PC-9 (cell line): ENCODE measurements at regions not wholly inside any gene's neighbourhood (a gene's known extent, or its start where the extent isn't known, plus 50 kb on each side); places are given as distances from the start of the nearest gene placed in this dataset.

Experiments
- BruUV-seq: library from RNA; stranded (reverse); fragments of 400-500 nt; replicated peaks from 2 replicates; lab custom pipeline; 2021; lab: Mats Ljungman, UMichigan
- CTCF ChIA-PET: fragments of 300-600 bp; sonication (Branson Sonifier 250); formaldehyde crosslinking; loops from one replicate; lab custom pipeline; 2022; ENCODE audit warnings: antibody characterized with exemption; lab: Charles Lee
- POLR2A ChIA-PET: fragments of 300-600 bp; sonication (Branson Sonifier 250); formaldehyde crosslinking; loops from one replicate; lab custom pipeline; 2022; ENCODE audit warnings: antibody characterized with exemption; ENCODE audit not compliant: unreplicated experiment; lab: Charles Lee
- DNase-seq, 2 experiments: peaks; one replicate each; pipeline versions ENCODE4 v3.0.0 to v3.0.0-alpha.2; 2015 to 2022; ENCODE audit warnings: mixed read lengths in 1 of 2
- H2AFZ ChIP-seq: fragments of 200-600 bp; sonication (generic); 2 replicates; pipeline ENCODE4 v1.8.1; 2017; ENCODE audit warnings: antibody characterized with exemption
- H3F3A ChIP-seq: fragments of 200-600 bp; sonication (generic); 2 replicates; pipeline ENCODE4 v1.8.1; 2017; ENCODE audit warnings: antibody characterized with exemption, mild to moderate bottlenecking, low read depth; ENCODE audit not compliant: insufficient read depth
- H3K27ac ChIP-seq: fragments of 200-600 bp; sonication (generic); 2 replicates; pipeline ENCODE4 v1.6.1; 2016; ENCODE audit warnings: mixed run types
- H3K27me3 ChIP-seq: fragments of 200-600 bp; sonication (generic); 2 replicates; pipeline ENCODE4 v1.6.1; 2016; ENCODE audit warnings: low read depth, mixed run types; ENCODE audit not compliant: insufficient read depth
- H3K36me3 ChIP-seq: fragments of 200-600 bp; sonication (generic); 2 replicates; pipeline ENCODE4 v1.6.1; 2016; ENCODE audit warnings: low read depth, mixed run types
- H3K4me1 ChIP-seq: fragments of 200-600 bp; sonication (generic); replicated peaks from 2 replicates; pipeline ENCODE4 v1.6.1; 2016; ENCODE audit warnings: mixed run types; ENCODE audit not compliant: insufficient read depth
- H3K4me2 ChIP-seq: fragments of 200-600 bp; sonication (generic); 2 replicates; pipeline ENCODE4 v1.6.1; 2017; ENCODE audit warnings: mixed run types
- H3K4me3 ChIP-seq: fragments of 200-600 bp; sonication (generic); 2 replicates; pipeline ENCODE4 v1.6.1; 2016; ENCODE audit warnings: mixed run types
- H3K79me2 ChIP-seq: fragments of 200-600 bp; sonication (generic); 2 replicates; pipeline ENCODE4 v1.6.1; 2017; ENCODE audit warnings: low read depth, mixed run types
- H3K9me2 ChIP-seq: fragments of 200-600 bp; sonication (generic); 2 replicates; pipeline ENCODE4 v1.8.1; 2017; ENCODE audit warnings: mild to moderate bottlenecking; ENCODE audit not compliant: insufficient read depth
- H3K9me3 ChIP-seq: fragments of 200-600 bp; sonication (generic); 2 replicates; pipeline ENCODE4 v1.8.1; 2016; ENCODE audit warnings: low read depth; ENCODE audit not compliant: insufficient read depth
- H4K20me1 ChIP-seq: fragments of 200-600 bp; sonication (generic); 2 replicates; pipeline ENCODE4 v1.8.1; 2017; ENCODE audit not compliant: insufficient read depth
- EZH2 ChIP-seq: fragments of 200-600 bp; sonication (generic); IDR thresholded peaks from 2 replicates; pipeline ENCODE4 v1.8.0; 2017; ENCODE audit warnings: antibody characterized with exemption, low read depth
- intact Hi-C: fragments of 100-400 bp; cut with micrococcal nuclease; formaldehyde crosslinking; loops from one replicate; pipeline ENCODE4 v1.10.0; 2022; ENCODE audit not compliant: unreplicated experiment
- TF ChIP-seq, protein P1 (sequence below): fragments of 200-600 bp; sonication (generic); conservative IDR thresholded peaks from 2 replicates; pipeline ENCODE4 v1.6.1; 2017; ENCODE audit warnings: mixed run types, antibody characterized with exemption, mild to moderate bottlenecking, moderate library complexity

DNA sequence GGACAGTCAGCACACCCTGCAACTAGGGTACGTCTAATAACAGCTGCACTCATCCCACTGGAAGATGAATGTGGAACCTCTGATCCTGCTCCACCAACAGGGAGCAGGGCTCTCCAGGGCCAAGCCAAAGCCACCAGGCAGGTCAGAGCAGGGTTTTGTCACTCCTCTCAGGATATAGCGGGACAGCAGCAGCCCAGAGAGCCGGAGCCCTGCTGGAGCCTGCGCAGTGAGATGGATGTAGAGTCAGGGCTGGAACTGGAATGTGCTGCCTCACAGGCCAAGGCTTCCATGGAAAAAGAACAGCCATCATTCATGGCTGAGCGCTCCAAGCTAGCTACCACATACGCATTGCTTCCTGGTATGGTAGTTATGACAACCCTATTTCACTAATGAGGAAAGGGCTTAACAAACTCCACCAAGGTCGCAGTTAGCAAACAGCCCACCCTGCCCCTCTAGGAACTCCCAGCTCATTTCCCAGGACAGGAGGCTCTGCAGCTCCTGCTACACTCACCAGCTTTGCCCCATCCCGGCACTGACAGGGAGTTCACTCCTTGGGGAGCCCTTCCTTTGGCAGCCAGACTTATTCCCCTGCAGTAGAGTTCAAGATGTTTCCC is 85.2 kb downstream of the HS1BP3 start:
- Histone ChIP-seq H3K4me3 (no peak overlapping the region), H2AFZ (no peak overlapping the region), H3K27me3 (no peaks in the 10 kb centered on the region), H3K9me3 (no peaks in the 10 kb centered on the region), H4K20me1 (no peaks in the 10 kb centered on the region), H3K9me2 (no peaks in the 10 kb centered on the region), H3K36me3 (no peaks in the 10 kb centered on the region), H3F3A (peaks cover 10% of the 10 kb centered on the region; the same call in 1 of the 2 replicates), H3K4me1 (peaks cover 25% of the 10 kb centered on the region), H3K79me2 (no peaks in the 10 kb centered on the region), H3K4me2 (no peak overlapping the region), H3K27ac (no peak overlapping the region)
- no TSS peak for BruUV-seq
- TF ChIP-seq, protein P1, sequence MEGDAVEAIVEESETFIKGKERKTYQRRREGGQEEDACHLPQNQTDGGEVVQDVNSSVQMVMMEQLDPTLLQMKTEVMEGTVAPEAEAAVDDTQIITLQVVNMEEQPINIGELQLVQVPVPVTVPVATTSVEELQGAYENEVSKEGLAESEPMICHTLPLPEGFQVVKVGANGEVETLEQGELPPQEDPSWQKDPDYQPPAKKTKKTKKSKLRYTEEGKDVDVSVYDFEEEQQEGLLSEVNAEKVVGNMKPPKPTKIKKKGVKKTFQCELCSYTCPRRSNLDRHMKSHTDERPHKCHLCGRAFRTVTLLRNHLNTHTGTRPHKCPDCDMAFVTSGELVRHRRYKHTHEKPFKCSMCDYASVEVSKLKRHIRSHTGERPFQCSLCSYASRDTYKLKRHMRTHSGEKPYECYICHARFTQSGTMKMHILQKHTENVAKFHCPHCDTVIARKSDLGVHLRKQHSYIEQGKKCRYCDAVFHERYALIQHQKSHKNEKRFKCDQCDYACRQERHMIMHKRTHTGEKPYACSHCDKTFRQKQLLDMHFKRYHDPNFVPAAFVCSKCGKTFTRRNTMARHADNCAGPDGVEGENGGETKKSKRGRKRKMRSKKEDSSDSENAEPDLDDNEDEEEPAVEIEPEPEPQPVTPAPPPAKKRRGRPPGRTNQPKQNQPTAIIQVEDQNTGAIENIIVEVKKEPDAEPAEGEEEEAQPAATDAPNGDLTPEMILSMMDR = no peak
- no peak for TF ChIP-seq EZH2
- POLR2A ChIA-PET = no interaction called here
- intact Hi-C loops = no loop called here
- DNase-seq = peak in 1 of 2 experiments; percentile 25
- CTCF ChIA-PET = interaction anchor here (0.7 kb wide), 1 partner anchor 49 kb away, joined by 3 read pairs; no protein-coding TSS in a partner anchor

GRCh38 chr2:20566331-20566730 is 84.6 kb downstream of the HS1BP3 start:
- Histone ChIP-seq H3K9me2 (no peaks in the 10 kb centered on the region), H3K36me3 (no peaks in the 10 kb centered on the region), H3K9me3 (no peaks in the 10 kb centered on the region), H3F3A (peaks cover 10% of the 10 kb centered on the region; the same call in 1 of the 2 replicates), H3K4me3 (no peak overlapping the region), H3K4me2 (no peak overlapping the region), H4K20me1 (no peaks in the 10 kb centered on the region), H3K27me3 (no peaks in the 10 kb centered on the region), H2AFZ (no peak overlapping the region), H3K4me1 (peaks cover 25% of the 10 kb centered on the region), H3K27ac (no peak overlapping the region), H3K79me2 (no peaks in the 10 kb centered on the region)
- CTCF ChIA-PET = interaction anchor here (0.5 to 0.7 kb wide), 2 partner anchors 39 to 610 kb away, joined by 4 to 7 read pairs; no protein-coding TSS in a partner anchor
- TF ChIP-seq EZH2 = no peak
- TF ChIP-seq, protein P1 = no peak
- intact Hi-C loops = no loop called here
- BruUV-seq = no TSS peak
- no peak for DNase-seq
- POLR2A ChIA-PET = no interaction called here

DNA sequence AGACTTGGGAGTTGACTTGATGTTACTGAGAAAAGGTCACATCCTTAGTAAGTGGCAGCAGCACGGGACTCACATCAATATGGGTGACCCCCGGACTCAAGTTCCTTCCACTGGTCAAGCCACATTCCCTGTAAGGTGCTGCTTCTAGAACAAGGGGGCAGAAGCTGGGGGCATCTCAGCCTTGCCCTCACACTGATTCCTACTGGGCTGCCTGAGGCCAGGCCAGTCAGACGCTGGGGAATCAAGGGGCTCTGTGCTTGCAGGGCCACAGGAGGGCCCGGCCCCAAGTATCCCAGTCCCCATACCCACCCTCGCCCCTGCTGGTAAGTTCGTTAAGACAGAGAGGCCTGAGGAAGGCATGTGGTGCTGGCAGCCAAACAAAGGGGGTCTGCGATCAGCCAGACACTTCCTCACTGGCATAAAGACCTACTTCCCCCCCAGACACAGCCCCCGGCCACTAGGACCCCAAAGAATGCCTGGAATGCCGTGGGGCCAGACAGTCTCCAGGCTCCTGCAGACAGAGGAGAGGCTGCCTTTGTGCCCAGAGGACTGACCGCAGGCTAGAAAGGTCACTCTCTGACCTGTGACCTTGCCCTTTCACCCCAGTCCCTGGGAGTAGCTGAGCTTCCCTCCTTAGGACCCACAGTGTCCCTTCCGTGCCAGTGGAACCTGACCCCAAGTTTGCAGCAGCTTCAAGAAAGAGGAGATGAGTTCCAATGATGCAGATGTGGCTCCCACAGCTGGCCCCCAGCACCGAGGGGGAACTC is 83.6 kb downstream of the HS1BP3 start:
- Histone ChIP-seq H3K4me3 (no peak overlapping the region), H3K79me2 (no peaks in the 10 kb centered on the region), H2AFZ (no peak overlapping the region), H3F3A (peaks cover 10% of the 10 kb centered on the region; the same call in 1 of the 2 replicates), H3K4me1 (peaks cover 19% of the 10 kb centered on the region), H3K36me3 (no peaks in the 10 kb centered on the region), H3K9me3 (no peaks in the 10 kb centered on the region), H4K20me1 (no peaks in the 10 kb centered on the region), H3K9me2 (no peaks in the 10 kb centered on the region), H3K27ac (no peak overlapping the region), H3K4me2 (no peak overlapping the region), H3K27me3 (no peaks in the 10 kb centered on the region)
- TF ChIP-seq, protein P1 = no peak
- TF ChIP-seq EZH2 = no peak
- intact Hi-C loops = no loop called here
- CTCF ChIA-PET = interaction anchor here (0.7 kb wide), 1 partner anchor 40 kb away, joined by 4 read pairs; no protein-coding TSS in a partner anchor
- BruUV-seq = no TSS peak
- POLR2A ChIA-PET = no interaction called here
- no peak for DNase-seq
